ENCODE measurements at regions not wholly inside any gene's neighbourhood (a gene's known extent, or its start where the extent isn't known, plus 50 kb on each side); places are given as distances from the start of the nearest gene placed in this dataset.

GRCh38 chr6:119476024-119476423, 126.5 kb upstream of the MAN1A1 start:
- TF ChIP-seq CTCF (IDR thresholded peaks at IDR 0.05; ENCODE audit: insufficient read depth, low read length), result no peak
- no peak for DNase-seq (ENCODE audit: low read depth)
- H3K4me3 ChIP-seq (ENCODE audit: low read depth, low read length), result no peak overlapping the region

- H3K4me3 ChIP-seq (ENCODE audit: low read depth, low read length), result no peak overlapping the region
- no peak for DNase-seq (ENCODE audit: low read depth)
- TF ChIP-seq CTCF (IDR thresholded peaks at IDR 0.05; ENCODE audit: insufficient read depth, low read length), result no peak
Measured at GRCh38 chr6:119470893-119471542, 121.5 kb upstream of the MAN1A1 start.

GRCh38 chr6:119467488-119468081, 118.0 kb upstream of the MAN1A1 start:
- TF ChIP-seq CTCF (IDR thresholded peaks at IDR 0.05; ENCODE audit: insufficient read depth, low read length), result no peak
- DNase-seq (ENCODE audit: low read depth), result peak; percentile 72
- peak overlapping the region; percentile 11 for H3K4me3 ChIP-seq (ENCODE audit: low read depth, low read length)

GRCh38 chr6:119466226-119466625, 116.7 kb upstream of the MAN1A1 start:
- H3K4me3 ChIP-seq (ENCODE audit: low read depth, low read length), result no peak overlapping the region
- TF ChIP-seq CTCF (IDR thresholded peaks at IDR 0.05; ENCODE audit: insufficient read depth, low read length), result no peak
- no peak for DNase-seq (ENCODE audit: low read depth)

GRCh38 chr6:119463081-119463626, 113.6 kb upstream of the MAN1A1 start:
- DNase-seq (ENCODE audit: low read depth), result no peak
- no peak overlapping the region for H3K4me3 ChIP-seq (ENCODE audit: low read depth, low read length)
- TF ChIP-seq CTCF (IDR thresholded peaks at IDR 0.05; ENCODE audit: insufficient read depth, low read length), result no peak

- no peak for TF ChIP-seq CTCF (IDR thresholded peaks at IDR 0.05; ENCODE audit: insufficient read depth, low read length)
- no peak overlapping the region for H3K4me3 ChIP-seq (ENCODE audit: low read depth, low read length)
- no peak for DNase-seq (ENCODE audit: low read depth)
Measured at GRCh38 chr6:119461187-119461586, 111.6 kb upstream of the MAN1A1 start.

Data from fibroblast of the aortic adventitia (primary cell).